GM12878 (cell line): ENCODE measurements at regions not wholly inside any gene's neighbourhood (a gene's known extent, or its start where the extent isn't known, plus 50 kb on each side); places are given as distances from the start of the nearest gene placed in this dataset.

Experiments
- ATAC-seq: fragments of 200-7000 bp; cut with Tn5 transposase; 3 replicates; pipeline ENCODE4 v1.9.1; 2020; ENCODE audit warnings: mild to moderate bottlenecking, moderate library complexity
- BruUV-seq: library from RNA; stranded (reverse); fragments of 400-500 nt; replicated peaks from 2 replicates; lab custom pipeline; 2021; lab: Mats Ljungman, UMichigan
- CTCF ChIA-PET: fragments of 300-600 bp; sonication (Branson Sonifier 250); formaldehyde crosslinking; extraction: SDS; loops from one replicate; lab custom pipeline; 2021; ENCODE audit warnings: inconsistent platforms; lab: Yijun Ruan, JAX
- POLR2A ChIA-PET: fragments of 350-600 bp; formaldehyde crosslinking; extraction: SDS; loops from one replicate; lab custom pipeline; 2021; ENCODE audit warnings: inconsistent platforms; lab: Charles Lee
- RAD21 ChIA-PET: fragments of 300-600 bp; sonication (Branson Sonifier 250); formaldehyde crosslinking; loops from one replicate; lab custom pipeline; 2023; ENCODE audit warnings: antibody characterized with exemption; ENCODE audit not compliant: unreplicated experiment; lab: Charles Lee
- SMC1A ChIA-PET: fragments of 300-600 bp; sonication (Branson Sonifier 250); formaldehyde crosslinking; loops from one replicate; lab custom pipeline; 2023; ENCODE audit not compliant: unreplicated experiment, uncharacterized antibody; lab: Charles Lee
- DNase-seq: peaks from one replicate; pipeline ENCODE4 v3.0.0-alpha.2; 2011; ENCODE audit warnings: low read depth, low spot score
- FAIRE-seq: peaks from 3 replicates; lab custom pipeline; 2011; peaks lifted over from hg19 to GRCh38; lab: Jason Lieb, UNC
- H2AFZ ChIP-seq: 2 replicates; pipeline ENCODE4 v1.6.0; 2011; ENCODE audit warnings: low read depth, low read length, control low read depth; ENCODE audit not compliant: control insufficient read depth
- H3K27ac ChIP-seq: 2 replicates; pipeline ENCODE4 v1.5.1; 2011; ENCODE audit warnings: control low read depth; ENCODE audit not compliant: control insufficient read depth, insufficient read depth
- H3K27me3 ChIP-seq, 2 experiments: replicated peaks in 1 of 2; 2 replicates each; pipeline versions ENCODE4 v1.6.0 to v1.6.1; 2011; ENCODE audit warnings: low read length in 1 of 2; ENCODE audit not compliant: control insufficient read depth in 2 of 2, insufficient read depth in 2 of 2
- H3K36me3 ChIP-seq, 2 experiments: 2 replicates each; pipeline ENCODE4 v1.5.1; 2011; ENCODE audit warnings: low read length in 1 of 2; ENCODE audit not compliant: control insufficient read depth in 2 of 2, insufficient read depth in 2 of 2
- H3K4me1 ChIP-seq: 2 replicates; pipeline ENCODE4 v1.6.1; 2011; ENCODE audit warnings: mild to moderate bottlenecking, low read length, moderate library complexity, mixed read lengths; ENCODE audit not compliant: control insufficient read depth, insufficient read depth
- H3K4me2 ChIP-seq: 2 replicates; pipeline ENCODE4 v1.6.0; 2011; ENCODE audit warnings: control low read depth; ENCODE audit not compliant: control insufficient read depth, insufficient read depth
- H3K4me3 ChIP-seq: fragments of 200-600 bp; sonication (generic); 2 replicates; pipeline ENCODE4 v1.5.1; 2016
- H3K79me2 ChIP-seq: 2 replicates; pipeline ENCODE4 v1.6.0; 2011; ENCODE audit warnings: low read length; ENCODE audit not compliant: control insufficient read depth, insufficient read depth
- H3K9ac ChIP-seq: 2 replicates; pipeline ENCODE4 v1.8.0; 2011; ENCODE audit warnings: low read length, control low read depth, mixed read lengths; ENCODE audit not compliant: control insufficient read depth, insufficient read depth
- H3K9me3 ChIP-seq: replicated peaks from 3 replicates; pipeline ENCODE4 v1.5.1; 2011; ENCODE audit warnings: mild to moderate bottlenecking, low read length; ENCODE audit not compliant: control insufficient read depth, insufficient read depth
- H4K20me1 ChIP-seq: 2 replicates; pipeline ENCODE4 v1.6.0; 2011; ENCODE audit not compliant: control insufficient read depth, insufficient read depth
- ATF7 ChIP-seq: fragments of 450-650 bp; IDR thresholded peaks from 2 replicates; pipeline ENCODE4 v1.6.1; 2016; ENCODE audit warnings: low read depth, mild to moderate bottlenecking
- CBFB ChIP-seq: IDR thresholded peaks from 2 replicates; pipeline ENCODE4 v1.6.1; 2016; ENCODE audit warnings: antibody characterized with exemption, low read depth
- E2F8 ChIP-seq: fragments of 450-650 bp; IDR thresholded peaks from 2 replicates; pipeline ENCODE4 v1.6.1; 2018; ENCODE audit warnings: mild to moderate bottlenecking, low read depth, moderate library complexity; ENCODE audit not compliant: partially characterized antibody
- EED ChIP-seq: sonication (generic); IDR thresholded peaks from 2 replicates; pipeline ENCODE4 v1.6.1; 2016; ENCODE audit warnings: antibody characterized with exemption, low read depth
- FOXM1 ChIP-seq: IDR thresholded peaks from 2 replicates; pipeline ENCODE4 v1.6.1; 2012; ENCODE audit warnings: low read depth, mild to moderate bottlenecking, inconsistent platforms, low read length, moderate library complexity
- GATAD2B ChIP-seq: fragments of 450-650 bp; conservative IDR thresholded peaks from 2 replicates; pipeline ENCODE4 v1.6.1; 2017; ENCODE audit warnings: low read depth, mild to moderate bottlenecking, moderate library complexity
- KLF5 ChIP-seq: fragments of 450-650 bp; IDR thresholded peaks from 2 replicates; pipeline ENCODE4 v1.6.1; 2014; ENCODE audit warnings: mild to moderate bottlenecking; ENCODE audit not compliant: partially characterized antibody
- NFIC ChIP-seq: IDR thresholded peaks from 2 replicates; pipeline ENCODE4 v1.6.1; 2012; ENCODE audit warnings: low read depth, mild to moderate bottlenecking, inconsistent platforms, low read length, moderate library complexity
- RAD51 ChIP-seq: fragments of 450-650 bp; IDR thresholded peaks from 2 replicates; pipeline ENCODE4 v1.6.1; 2016; ENCODE audit warnings: moderate library complexity, mild to moderate bottlenecking, inconsistent platforms
- SREBF2 ChIP-seq: IDR thresholded peaks from 2 replicates; pipeline ENCODE4 v1.6.1; 2012; ENCODE audit warnings: mild to moderate bottlenecking, low read length
- ZBED1 ChIP-seq: IDR thresholded peaks from 2 replicates; pipeline ENCODE4 v1.6.1; 2016; ENCODE audit warnings: borderline replicate concordance
- WGBS: methylation state at CpG from one replicate; pipeline ENCODE4 v1.1.6; 2016; ENCODE audit warnings: low lambda C conversion rate; ENCODE audit not compliant: insufficient replicate concordance, insufficient coverage; ENCODE audit errors: missing lambda C conversion rate; 5-methylcytosine and 5-hydroxymethylcytosine counted together
- in situ Hi-C: fragments of 300-500 bp; cut with MboI; formaldehyde crosslinking; loops from 9 replicates; pipeline ENCODE4 v1.14.3; 2018; ENCODE audit warnings: mixed read lengths
- intact Hi-C: fragments of 100-400 bp; cut with micrococcal nuclease; formaldehyde crosslinking; loops from one replicate; pipeline ENCODE4 v1.14.2; 2022; ENCODE audit not compliant: unreplicated experiment

- POLR2A ChIA-PET = interaction anchor here (1.0 kb wide), 1 partner anchor 10 kb away, joined by 5 read pairs; no protein-coding TSS in a partner anchor
- no peak overlapping the region for H3K9ac ChIP-seq
- H3K27ac ChIP-seq = no peak overlapping the region
- H3K4me3 ChIP-seq = no peak overlapping the region
- ATAC-seq (no peak), DNase-seq (no peak), FAIRE-seq (no peak)
- H4K20me1 ChIP-seq = no peaks in the 10 kb centered on the region
- RAD21 ChIA-PET = interaction anchor here (1.3 to 1.6 kb wide), 2 partner anchors 26 to 74 kb away, joined by 4 read pairs; no protein-coding TSS in a partner anchor
- H3K79me2 ChIP-seq = no peaks in the 10 kb centered on the region
- 83% methylated on average over 18 of the region's 18 CpGs for WGBS
- no peaks in the 10 kb centered on the region for H3K27me3 ChIP-seq
- intact Hi-C loops (no loop called here), in situ Hi-C loops (no loop called here)
- TF ChIP-seq RAD51 (no peak), KLF5 (no peak), NFIC (no peak), CBFB (no peak), SREBF2 (no peak), E2F8 (no peak), EED (no peak), ATF7 (no peak), FOXM1 (no peak), GATAD2B (no peak), ZBED1 (no peak)
- BruUV-seq = no TSS peak
- H2AFZ ChIP-seq = no peak overlapping the region
- peaks cover 9% of the 10 kb centered on the region for H3K9me3 ChIP-seq
- peaks cover 8% of the 10 kb centered on the region; the same call in 1 of the 2 replicates for H3K4me1 ChIP-seq
- H3K4me2 ChIP-seq = no peak overlapping the region
- no peaks in the 10 kb centered on the region; a peak in 1 of 4 replicates for H3K36me3 ChIP-seq
- SMC1A ChIA-PET = interaction anchor here (1.3 to 1.8 kb wide), 3 partner anchors 11 to 31 kb away, joined by 4 to 8 read pairs (median 6); no protein-coding TSS in a partner anchor
- CTCF ChIA-PET = no interaction called here
These were observed 478.5 kb upstream of the ID2 start for GRCh38 chr2:8203364-8203763.
